SK-N-DZ (cell line): ENCODE measurements at regions not wholly inside any gene's neighbourhood (a gene's known extent, or its start where the extent isn't known, plus 50 kb on each side); places are given as distances from the start of the nearest gene placed in this dataset.

Source experiments
- DNase-seq: peaks from one replicate; pipeline ENCODE4 v3.0.0-alpha.2; 2015; ENCODE audit warnings: low spot score

GRCh38 chr15:29208836-29209235, 60.8 kb downstream of the NSMCE3 start:
- no peak for DNase-seq

GRCh38 chr15:29208352-29208751, 61.3 kb downstream of the NSMCE3 start:
- no peak for DNase-seq

- DNase-seq, result no peak
Measured at GRCh38 chr15:29207758-29208108, 61.9 kb downstream of the NSMCE3 start.

GRCh38 chr15:29207027-29207757, 62.4 kb downstream of the NSMCE3 start:
- DNase-seq, result no peak

GRCh38 chr15:29205186-29205585, 64.4 kb downstream of the NSMCE3 start:
- no peak for DNase-seq

- DNase-seq, result no peak
Measured at GRCh38 chr15:29204369-29204755, 65.3 kb downstream of the NSMCE3 start.

- DNase-seq, result no peak
Measured at GRCh38 chr15:29203718-29204368, 65.8 kb downstream of the NSMCE3 start.

- no peak for DNase-seq
Measured at GRCh38 chr15:29196722-29197121, 72.9 kb downstream of the NSMCE3 start.

GRCh38 chr15:29196290-29196689, 73.3 kb downstream of the NSMCE3 start:
- DNase-seq, result peak; percentile 17

GRCh38 chr15:29194866-29195265, 74.8 kb downstream of the NSMCE3 start:
- no peak for DNase-seq

- DNase-seq, result no peak
Measured at GRCh38 chr15:29183071-29183831, 86.4 kb downstream of the NSMCE3 start.

GRCh38 chr15:29182590-29182989, 87.0 kb downstream of the NSMCE3 start:
- no peak for DNase-seq

GRCh38 chr15:29172742-29173725, 96.6 kb downstream of the NSMCE3 start:
- DNase-seq, result no peak

GRCh38 chr15:29170521-29170920, 99.1 kb downstream of the NSMCE3 start:
- DNase-seq, result no peak
